K562 (cell line): ENCODE measurements at regions not wholly inside any gene's neighbourhood (a gene's known extent, or its start where the extent isn't known, plus 50 kb on each side); places are given as distances from the start of the nearest gene placed in this dataset.

Experiments
- ATAC-seq: fragments of 200-7000 bp; cut with Tn5 transposase; 3 replicates; pipeline ENCODE4 v1.9.1; 2020; ENCODE audit warnings: moderate library complexity
- BruUV-seq: library from RNA; stranded (reverse); fragments of 400-500 nt; replicated peaks from 2 replicates; lab custom pipeline; 2021; lab: Mats Ljungman, UMichigan
- CTCF ChIA-PET: fragments of 300-600 bp; formaldehyde crosslinking; extraction: SDS; loops from one replicate; lab custom pipeline; 2021; ENCODE audit warnings: low intra/inter-chr PET ratio; lab: Yijun Ruan, JAX
- POLR2A ChIA-PET: fragments of 300-600, 350-650 bp; sonication (Branson Sonifier 250); formaldehyde crosslinking; extraction: SDS; loops from one replicate; lab custom pipeline; 2021; ENCODE audit warnings: antibody characterized with exemption, inconsistent platforms; lab: Yijun Ruan, JAX
- DNase-seq, 4 experiments: peaks; one replicate each; pipeline versions ENCODE4 v3.0.0 to v3.0.0-alpha.2; 2011 to 2018; ENCODE audit warnings: low spot score in 3 of 4, mixed read lengths in 3 of 4; ENCODE audit errors: extremely low read depth in 1 of 4
- FAIRE-seq: peaks from 2 replicates; lab custom pipeline; 2011; peaks lifted over from hg19 to GRCh38; lab: Jason Lieb, UNC
- H2AFZ ChIP-seq: 2 replicates; pipeline ENCODE4 v1.6.0; 2011; ENCODE audit warnings: low read depth, low read length, control low read depth, inconsistent platforms
- H3K27ac ChIP-seq: fragments of 200-600 bp; 3 replicates; pipeline ENCODE4 v1.8.0; 2011; ENCODE audit warnings: low read depth, mild to moderate bottlenecking, control low read depth, inconsistent platforms, low read length, moderate library complexity, mixed read lengths; ENCODE audit errors: extremely low read depth
- H3K27me3 ChIP-seq, 2 experiments: fragments of 300-600 bp in 1 of 2; 2 replicates in 1 of 2; 3 replicates in 1 of 2; pipeline versions ENCODE4 v1.6.0 to v1.8.0; 2011; ENCODE audit warnings: inconsistent platforms in 2 of 2, low read length in 2 of 2, mild to moderate bottlenecking in 1 of 2, mixed read lengths in 1 of 2, moderate library complexity in 1 of 2; ENCODE audit not compliant: control insufficient read depth in 2 of 2, insufficient read depth in 2 of 2
- H3K36me3 ChIP-seq: fragments of 300-600 bp; 3 replicates; pipeline ENCODE4 v1.8.0; 2011; ENCODE audit warnings: mild to moderate bottlenecking, low read length, inconsistent platforms; ENCODE audit not compliant: control insufficient read depth, insufficient read depth
- H3K4me1 ChIP-seq, 2 experiments: fragments of 200-600 bp in 1 of 2; replicated peaks in 1 of 2; 2 replicates in 1 of 2; 3 replicates in 1 of 2; pipeline versions ENCODE4 v1.5.1 to v1.8.0; 2011; ENCODE audit warnings: inconsistent platforms in 2 of 2, low read length in 2 of 2, mild to moderate bottlenecking in 1 of 2, mixed read lengths in 1 of 2, moderate library complexity in 1 of 2; ENCODE audit not compliant: control insufficient read depth in 2 of 2, insufficient read depth in 2 of 2
- H3K4me2 ChIP-seq: 2 replicates; pipeline ENCODE4 v1.6.1; 2011; ENCODE audit warnings: low read length, control low read depth, inconsistent platforms, mixed read lengths; ENCODE audit not compliant: insufficient read depth
- H3K4me3 ChIP-seq: fragments of 200-600 bp; sonication (generic), shearing (Covaris generic); 2 replicates; pipeline ENCODE4 v1.5.1; 2016; ENCODE audit warnings: control low read depth, inconsistent platforms
- H3K79me2 ChIP-seq: fragments of 200-600 bp; 3 replicates; pipeline ENCODE4 v1.8.0; 2011; ENCODE audit warnings: low read length, inconsistent platforms; ENCODE audit not compliant: control insufficient read depth, insufficient read depth
- H3K9ac ChIP-seq, 2 experiments: 2 replicates each; pipeline versions ENCODE4 v1.6.0 to v1.6.1; 2011; ENCODE audit warnings: low read depth in 2 of 2, low read length in 2 of 2, control low read depth in 1 of 2, inconsistent platforms in 1 of 2, mild to moderate bottlenecking in 1 of 2, mixed read lengths in 1 of 2; ENCODE audit not compliant: insufficient read depth in 1 of 2
- H3K9me1 ChIP-seq: one replicate; pipeline ENCODE4 v1.6.0; 2011; ENCODE audit warnings: inconsistent platforms, mild to moderate bottlenecking, low read length, moderate library complexity; ENCODE audit not compliant: control insufficient read depth, insufficient read depth
- H3K9me3 ChIP-seq: replicated peaks from 2 replicates; pipeline ENCODE4 v1.5.1; 2011; ENCODE audit warnings: low read depth, low read length, inconsistent platforms; ENCODE audit not compliant: control insufficient read depth, insufficient read depth
- H4K20me1 ChIP-seq: replicated peaks from 2 replicates; pipeline ENCODE4 v1.6.1; 2011; ENCODE audit warnings: low read length, inconsistent platforms, mixed read lengths; ENCODE audit not compliant: control insufficient read depth, insufficient read depth
- ATF2 ChIP-seq: sonication (generic); formaldehyde crosslinking; IDR thresholded peaks from 2 replicates; pipeline ENCODE4 v1.8.1; 2022; ENCODE audit warnings: missing genetic modification reagents
- BHLHE40 ChIP-seq: IDR thresholded peaks from 2 replicates; pipeline ENCODE4 v1.6.1; 2011; ENCODE audit warnings: low read length, improper control_type of control experiment
- COPS2 ChIP-seq: fragments of 450-650 bp; conservative IDR thresholded peaks from 2 replicates; pipeline ENCODE4 v1.6.1; 2016; ENCODE audit warnings: mild to moderate bottlenecking, moderate library complexity
- EP400 ChIP-seq: fragments of 450-650 bp; IDR thresholded peaks from 2 replicates; pipeline ENCODE4 v1.6.1; 2017; ENCODE audit warnings: antibody characterized with exemption, mild to moderate bottlenecking, moderate library complexity
- ETV5 ChIP-seq: sonication (generic); formaldehyde crosslinking; IDR thresholded peaks from 2 replicates; pipeline ENCODE4 v1.4.0; 2020; ENCODE audit warnings: low read depth, mild to moderate bottlenecking, missing genetic modification reagents
- GABPA ChIP-seq: fragments of 200-800 bp; sonication (Bioruptor generic); conservative IDR thresholded peaks from 2 replicates; pipeline ENCODE4 v1.6.1; 2016; ENCODE audit warnings: low read depth, missing genetic modification characterization, missing compliant biosample characterization
- GATAD2B ChIP-seq: fragments of 450-650 bp; IDR thresholded peaks from 2 replicates; pipeline ENCODE4 v1.6.1; 2017; ENCODE audit warnings: mild to moderate bottlenecking, borderline replicate concordance
- GTF2F1 ChIP-seq: IDR thresholded peaks from 2 replicates; pipeline ENCODE4 v1.6.1; 2011; ENCODE audit warnings: low read depth, low read length, improper control_type of control experiment
- LARP7 ChIP-seq: fragments of 450-650 bp; IDR thresholded peaks from 2 replicates; pipeline ENCODE4 v1.6.1; 2016
- RBM15 ChIP-seq: fragments of 200-400 bp; formaldehyde crosslinking; IDR thresholded peaks from 2 replicates; pipeline ENCODE4 v1.6.1; 2018; ENCODE audit warnings: mild to moderate bottlenecking, low read length, moderate library complexity; ENCODE audit not compliant: insufficient read depth
- SP2 ChIP-seq: IDR thresholded peaks from 2 replicates; pipeline ENCODE4 v1.6.1; 2011; ENCODE audit warnings: mild to moderate bottlenecking, low read depth, low read length, moderate library complexity; ENCODE audit not compliant: poor library complexity, severe bottlenecking; ENCODE audit errors: extremely low read depth
- TAF1 ChIP-seq: IDR thresholded peaks from 2 replicates; pipeline ENCODE4 v1.6.1; 2011; ENCODE audit warnings: mild to moderate bottlenecking, low read length, moderate library complexity; ENCODE audit not compliant: insufficient read depth, control insufficient read depth, severe bottlenecking; ENCODE audit errors: extremely low read depth
- ZNF766 ChIP-seq: fragments of 200-800 bp; sonication (Bioruptor generic); conservative IDR thresholded peaks from 2 replicates; pipeline ENCODE4 v1.6.1; 2016; ENCODE audit warnings: missing genetic modification characterization, missing compliant biosample characterization
- WGBS: fragments of 100-300 bp; shearing (Covaris generic); methylation state at CpG from one replicate; pipeline ENCODE4 v1.1.6; 2016; ENCODE audit warnings: low coverage, mixed read lengths; ENCODE audit not compliant: insufficient coverage; ENCODE audit errors: missing lambda C conversion rate; 5-methylcytosine and 5-hydroxymethylcytosine counted together
- in situ Hi-C: fragments of 300-500 bp; cut with MboI; formaldehyde crosslinking; loops from 4 replicates; pipeline ENCODE4 v1.15.0; 2018; ENCODE audit warnings: inconsistent platforms, mixed read lengths
- intact Hi-C: fragments of 100-400 bp; cut with micrococcal nuclease; formaldehyde crosslinking; loops from 2 replicates; pipeline ENCODE4 v1.14.2; 2022

GRCh38 chr14:58817846-58818245 lies 180.1 kb downstream of the DACT1 start:
- Histone ChIP-seq H3K4me3 (no peak overlapping the region), H3K9ac (no peak overlapping the region), H3K27me3 (no peaks in the 10 kb centered on the region), H3K27ac (no peak overlapping the region), H3K79me2 (no peaks in the 10 kb centered on the region), H3K4me2 (no peak overlapping the region), H3K36me3 (no peaks in the 10 kb centered on the region)
- WGBS: 8% methylated on average over 1 of the region's 1 CpG
- BruUV-seq: no TSS peak
- intact Hi-C loops: no loop called here
- TF ChIP-seq GTF2F1: no peak
- no peak for TF ChIP-seq ZNF766 (CRISPR knock-in tag)
- no peak for TF ChIP-seq BHLHE40
- TF ChIP-seq RBM15: no peak
- no peak for TF ChIP-seq TAF1
- no peak for TF ChIP-seq GATAD2B
- TF ChIP-seq SP2: no peak
- TF ChIP-seq COPS2: no peak
- no peak for TF ChIP-seq LARP7
- TF ChIP-seq EP400: no peak
- no peak for TF ChIP-seq ETV5
- no peak for TF ChIP-seq GABPA (tag)
- TF ChIP-seq ATF2 (CRISPR knock-in tag): no peak
- TF ChIP-seq, all 486 proteins: peak for 0
- Histone ChIP-seq H4K20me1 (no peaks in the 10 kb centered on the region), H2AFZ (no peak overlapping the region), H3K9me1 (no peaks in the 10 kb centered on the region), H3K9me3 (no peaks in the 10 kb centered on the region), H3K4me1 (no peaks in the 10 kb centered on the region)
- FAIRE-seq (no peak), ATAC-seq (no peak), DNase-seq (no peak)
- ChIA-PET CTCF (no interaction called here), POLR2A (no interaction called here)
- in situ Hi-C loops: no loop called here
